GM18909 (cell line): ENCODE measurements at regions not wholly inside any gene's neighbourhood (a gene's known extent, or its start where the extent isn't known, plus 50 kb on each side); places are given as distances from the start of the nearest gene placed in this dataset.

Source experiments
- ATAC-seq: cut with Tn5 transposase; IDR thresholded peaks from one replicate; pipeline ENCODE4 v1.9.1; 2021; ENCODE audit warnings: mild to moderate bottlenecking; ENCODE audit not compliant: unreplicated experiment, poor library complexity

- ATAC-seq = no peak
Measured at GRCh38 chr13:39890537-39890936, 235.1 kb downstream of the COG6 start.

- no peak for ATAC-seq
Measured at GRCh38 chr13:39892721-39893685, 237.5 kb downstream of the COG6 start.

GRCh38 chr13:39893808-39894207 lies 238.3 kb downstream of the COG6 start:
- no peak for ATAC-seq

- no peak for ATAC-seq
Measured at GRCh38 chr13:39894586-39894985, 239.1 kb downstream of the COG6 start.

GRCh38 chr13:39895254-39895653 lies 239.8 kb downstream of the COG6 start:
- ATAC-seq = no peak

- ATAC-seq = no peak
Measured at GRCh38 chr13:39897636-39898035, 242.2 kb downstream of the COG6 start.

GRCh38 chr13:39900106-39900750 lies 244.8 kb downstream of the COG6 start:
- ATAC-seq = no peak

- ATAC-seq = no peak
Measured at GRCh38 chr13:39904959-39905358, 249.5 kb downstream of the COG6 start.

- ATAC-seq = no peak
Measured at GRCh38 chr13:39909634-39910033, 254.2 kb downstream of the COG6 start.

- ATAC-seq = no peak
Measured at GRCh38 chr13:39910041-39910440, 254.6 kb downstream of the COG6 start.

GRCh38 chr13:39910833-39911232 lies 255.4 kb downstream of the COG6 start:
- ATAC-seq = no peak

GRCh38 chr13:39913339-39913738 lies 257.9 kb downstream of the COG6 start:
- no peak for ATAC-seq

GRCh38 chr13:39913928-39914327 lies 258.5 kb downstream of the COG6 start:
- ATAC-seq = no peak

GRCh38 chr13:39915418-39915817 lies 260.0 kb downstream of the COG6 start:
- ATAC-seq = no peak

GRCh38 chr13:39916330-39916729 lies 260.9 kb downstream of the COG6 start:
- no peak for ATAC-seq

- no peak for ATAC-seq
Measured at GRCh38 chr13:39918620-39919236, 263.3 kb downstream of the COG6 start.

GRCh38 chr13:39920613-39921012 lies 265.2 kb downstream of the COG6 start:
- ATAC-seq = no peak

- ATAC-seq = no peak
Measured at GRCh38 chr13:39926345-39926744, 270.9 kb downstream of the COG6 start.

- no peak for ATAC-seq
Measured at GRCh38 chr13:39928261-39928660, 272.8 kb downstream of the COG6 start.

GRCh38 chr13:39929583-39929982 lies 274.1 kb downstream of the COG6 start:
- no peak for ATAC-seq

- ATAC-seq = no peak
Measured at GRCh38 chr13:39930060-39930459, 274.6 kb downstream of the COG6 start.
